Neutrophil (primary cell): ENCODE measurements at regions not wholly inside any gene's neighbourhood (a gene's known extent, or its start where the extent isn't known, plus 50 kb on each side); places are given as distances from the start of the nearest gene placed in this dataset.

Experiments
- H3K27ac ChIP-seq: fragments of 200-600 bp; sonication (generic); 2 replicates; pipeline ENCODE4 v1.5.1; 2016; ENCODE audit warnings: mild to moderate bottlenecking, moderate library complexity
- H3K27me3 ChIP-seq: fragments of 200-600 bp; sonication (generic); 2 replicates; pipeline ENCODE4 v1.6.0; 2016; ENCODE audit warnings: mild to moderate bottlenecking
- H3K36me3 ChIP-seq: fragments of 200-600 bp; sonication (generic); 2 replicates; pipeline ENCODE4 v1.5.1; 2017
- H3K4me1 ChIP-seq, 2 experiments: fragments of 200-600 bp in 1 of 2; sonication (generic) in 1 of 2; 1 replicate in 1 of 2; 2 replicates in 1 of 2; pipeline versions ENCODE4 v1.5.1 to v1.6.1; 2013 to 2016; ENCODE audit warnings: low read depth in 1 of 2, low read length in 1 of 2, mild to moderate bottlenecking in 1 of 2, moderate library complexity in 1 of 2; ENCODE audit not compliant: control insufficient read depth in 1 of 2, insufficient read depth in 1 of 2
- H3K4me3 ChIP-seq, 2 experiments: fragments of 200-600 bp in 1 of 2; sonication (generic) in 1 of 2; 1 replicate in 1 of 2; 2 replicates in 1 of 2; pipeline ENCODE4 v1.5.1; 2013 to 2016; ENCODE audit warnings: low read depth in 1 of 2, low read length in 1 of 2, mild to moderate bottlenecking in 1 of 2, moderate library complexity in 1 of 2
- H3K9me3 ChIP-seq: fragments of 200-600 bp; sonication (generic); 2 replicates; pipeline ENCODE4 v1.5.1; 2016
- TF ChIP-seq, protein P1 (sequence below): fragments of 200-600 bp; sonication (generic); IDR thresholded peaks from 2 replicates; pipeline ENCODE4 v1.5.1; 2016; ENCODE audit warnings: antibody characterized with exemption

DNA sequence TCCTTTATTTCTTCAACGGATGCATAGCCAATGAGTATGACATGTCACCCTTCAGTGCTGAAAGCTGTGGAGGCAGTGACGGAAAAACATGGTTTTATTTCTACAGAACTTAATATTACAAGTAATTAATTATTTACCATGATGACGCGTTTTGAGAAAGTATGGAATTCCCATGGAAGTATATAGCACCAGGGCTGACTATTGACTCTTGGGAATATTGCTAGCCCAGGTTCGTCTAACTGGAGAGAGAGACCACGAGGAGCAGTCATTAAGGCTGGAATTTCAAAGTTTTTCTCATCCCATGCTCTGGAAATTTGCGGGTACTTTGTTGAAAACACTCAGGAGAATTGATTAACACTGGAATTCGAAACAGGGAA lies 155.2 kb upstream of the PRSS16 start:
- peaks cover 100% of the 10 kb centered on the region for H3K27me3 ChIP-seq
- no peak overlapping the region for H3K27ac ChIP-seq
- H3K4me1 ChIP-seq = peaks cover 0 to 7% of the 10 kb centered on the region in 2 experiments
- no peaks in the 10 kb centered on the region for H3K9me3 ChIP-seq
- TF ChIP-seq, protein P1, sequence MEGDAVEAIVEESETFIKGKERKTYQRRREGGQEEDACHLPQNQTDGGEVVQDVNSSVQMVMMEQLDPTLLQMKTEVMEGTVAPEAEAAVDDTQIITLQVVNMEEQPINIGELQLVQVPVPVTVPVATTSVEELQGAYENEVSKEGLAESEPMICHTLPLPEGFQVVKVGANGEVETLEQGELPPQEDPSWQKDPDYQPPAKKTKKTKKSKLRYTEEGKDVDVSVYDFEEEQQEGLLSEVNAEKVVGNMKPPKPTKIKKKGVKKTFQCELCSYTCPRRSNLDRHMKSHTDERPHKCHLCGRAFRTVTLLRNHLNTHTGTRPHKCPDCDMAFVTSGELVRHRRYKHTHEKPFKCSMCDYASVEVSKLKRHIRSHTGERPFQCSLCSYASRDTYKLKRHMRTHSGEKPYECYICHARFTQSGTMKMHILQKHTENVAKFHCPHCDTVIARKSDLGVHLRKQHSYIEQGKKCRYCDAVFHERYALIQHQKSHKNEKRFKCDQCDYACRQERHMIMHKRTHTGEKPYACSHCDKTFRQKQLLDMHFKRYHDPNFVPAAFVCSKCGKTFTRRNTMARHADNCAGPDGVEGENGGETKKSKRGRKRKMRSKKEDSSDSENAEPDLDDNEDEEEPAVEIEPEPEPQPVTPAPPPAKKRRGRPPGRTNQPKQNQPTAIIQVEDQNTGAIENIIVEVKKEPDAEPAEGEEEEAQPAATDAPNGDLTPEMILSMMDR = no peak
- H3K36me3 ChIP-seq = no peaks in the 10 kb centered on the region
- H3K4me3 ChIP-seq = no peak overlapping the region

DNA sequence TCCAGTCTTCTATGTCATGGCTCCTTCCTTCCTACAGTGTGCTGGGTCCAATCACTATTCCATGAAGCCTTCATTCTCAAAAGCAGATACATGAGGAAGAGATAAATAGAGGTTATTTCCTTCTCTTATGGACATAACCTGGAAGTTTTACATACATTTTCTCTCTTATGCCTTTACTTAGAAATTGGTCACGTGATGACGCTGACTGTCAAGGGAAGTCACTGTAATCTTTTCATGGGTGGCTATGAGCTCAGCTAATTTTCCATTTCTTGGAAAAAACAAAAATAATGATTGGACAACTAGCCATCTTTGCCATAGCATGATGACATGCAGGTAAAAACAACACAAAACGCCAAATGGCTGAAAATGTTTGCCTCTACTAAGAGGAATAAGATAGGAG lies 151.6 kb upstream of the PRSS16 start:
- Histone ChIP-seq H3K9me3 (no peaks in the 10 kb centered on the region), H3K4me1 (peaks cover 0 to 8% of the 10 kb centered on the region in 2 experiments), H3K27ac (no peak overlapping the region), H3K36me3 (no peaks in the 10 kb centered on the region), H3K4me3 (no peak overlapping the region), H3K27me3 (peaks cover 82% of the 10 kb centered on the region)
- TF ChIP-seq, protein P1 = no peak

DNA sequence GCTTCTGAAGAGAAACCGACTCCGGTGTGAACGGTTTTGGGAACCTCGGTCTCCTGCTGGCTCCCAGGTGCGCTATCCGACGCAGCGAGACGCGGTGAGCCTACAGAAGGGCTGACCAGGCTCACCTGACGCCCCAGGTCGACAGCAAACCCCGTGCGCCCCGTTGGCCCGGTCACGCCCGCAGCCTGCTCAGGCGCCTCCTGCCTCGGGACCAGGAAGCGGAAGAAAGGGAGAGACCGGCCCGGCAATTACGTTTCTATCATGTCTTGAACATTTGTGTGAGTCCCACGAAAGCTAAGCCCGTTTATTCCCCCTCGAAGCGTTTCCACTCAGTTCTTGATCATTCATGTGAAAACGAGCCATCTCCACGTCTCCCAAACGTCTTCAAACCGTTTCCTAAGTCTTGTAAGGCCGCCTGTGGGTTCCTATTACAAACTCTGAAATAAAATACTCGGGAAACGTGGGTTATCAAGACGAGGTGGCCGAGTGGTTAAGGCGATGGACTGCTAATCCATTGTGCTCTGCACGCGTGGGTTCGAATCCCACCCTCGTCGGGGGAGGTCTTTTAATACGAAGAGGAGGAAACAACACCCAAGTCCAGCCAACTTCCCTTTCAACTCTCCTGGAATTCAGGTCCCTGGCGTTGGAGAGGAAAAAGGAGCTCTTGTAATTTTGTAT lies 150.5 kb upstream of the PRSS16 start:
- Histone ChIP-seq H3K36me3 (no peaks in the 10 kb centered on the region), H3K27me3 (peaks cover 75% of the 10 kb centered on the region), H3K4me1 (peaks cover 0 to 8% of the 10 kb centered on the region in 2 experiments), H3K9me3 (no peaks in the 10 kb centered on the region), H3K27ac (no peak overlapping the region), H3K4me3 (no peak overlapping the region)
- TF ChIP-seq, protein P1 = no peak

DNA sequence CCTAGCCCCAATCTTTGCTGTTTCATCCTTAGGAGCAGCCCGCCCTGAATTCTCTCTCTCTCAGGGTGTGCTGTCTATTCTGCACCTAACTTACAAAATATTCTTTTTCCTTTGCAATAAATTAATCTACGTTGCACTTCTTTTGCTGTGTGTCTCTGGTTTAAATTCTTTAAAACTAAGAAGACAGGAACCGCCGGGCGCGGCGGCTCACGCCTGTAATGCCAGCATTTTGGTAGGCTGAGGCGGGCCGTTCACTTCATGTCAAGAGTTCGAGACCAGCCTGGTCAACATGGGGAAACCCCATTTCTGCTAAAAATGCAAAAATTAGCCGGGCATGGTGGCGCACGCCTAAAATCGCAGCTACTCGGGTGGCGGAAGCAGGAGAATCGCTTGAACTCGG lies 148.5 kb upstream of the PRSS16 start:
- TF ChIP-seq, protein P1 = no peak

DNA sequence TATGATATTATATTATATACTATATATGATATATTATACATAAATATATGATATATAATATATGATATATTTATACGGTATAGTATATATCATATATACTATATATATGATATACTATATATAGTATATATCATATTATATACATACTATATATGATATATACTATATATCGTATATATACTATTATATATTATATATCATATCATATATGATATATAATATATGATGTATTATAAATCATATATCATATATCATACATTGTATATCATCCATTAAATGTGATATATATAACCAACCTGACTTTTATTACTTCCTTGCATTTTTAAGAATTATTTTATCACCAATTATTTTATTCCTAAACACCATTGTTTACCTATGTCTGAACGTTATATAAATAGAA lies 146.6 kb upstream of the PRSS16 start:
- H3K27ac ChIP-seq = no peak overlapping the region
- no peaks in the 10 kb centered on the region for H3K36me3 ChIP-seq
- peaks cover 44% of the 10 kb centered on the region for H3K27me3 ChIP-seq
- TF ChIP-seq, protein P1 = no peak
- H3K4me3 ChIP-seq = no peak overlapping the region
- H3K4me1 ChIP-seq = peaks cover 0 to 8% of the 10 kb centered on the region in 2 experiments
- H3K9me3 ChIP-seq = no peaks in the 10 kb centered on the region

More for the DNA sequence above, 148.5 kb upstream of the PRSS16 start:
- H3K4me1 ChIP-seq = peaks cover 0 to 8% of the 10 kb centered on the region in 2 experiments
- H3K4me3 ChIP-seq = no peak overlapping the region
- no peaks in the 10 kb centered on the region for H3K9me3 ChIP-seq
- no peak overlapping the region for H3K27ac ChIP-seq
- H3K27me3 ChIP-seq = peaks cover 63% of the 10 kb centered on the region
- no peaks in the 10 kb centered on the region for H3K36me3 ChIP-seq
